AG08395 (cell line): ENCODE measurements at regions not wholly inside any gene's neighbourhood (a gene's known extent, or its start where the extent isn't known, plus 50 kb on each side); places are given as distances from the start of the nearest gene placed in this dataset.

Source experiments
- DNase-seq: peaks from one replicate; pipeline ENCODE4 v3.0.0; 2012; ENCODE audit warnings: mixed read lengths, low spot score

GRCh38 chr7:13447637-13448036, 541.8 kb downstream of the ETV1 start:
- no peak for DNase-seq

- no peak for DNase-seq
Measured at GRCh38 chr7:13448243-13448642, 541.2 kb downstream of the ETV1 start.

- DNase-seq, result no peak
Measured at GRCh38 chr7:13449460-13449859, 540.0 kb downstream of the ETV1 start.

- no peak for DNase-seq
Measured at GRCh38 chr7:13454916-13455592, 534.4 kb downstream of the ETV1 start.

GRCh38 chr7:13457790-13458189, 531.7 kb downstream of the ETV1 start:
- DNase-seq, result no peak

GRCh38 chr7:13466874-13467547, 522.5 kb downstream of the ETV1 start:
- DNase-seq, result no peak

GRCh38 chr7:13476881-13477444, 512.5 kb downstream of the ETV1 start:
- no peak for DNase-seq

- DNase-seq, result no peak
Measured at GRCh38 chr7:13489386-13489785, 500.1 kb downstream of the ETV1 start.

- no peak for DNase-seq
Measured at GRCh38 chr7:13496976-13497375, 492.5 kb downstream of the ETV1 start.

GRCh38 chr7:13508586-13508985, 480.9 kb downstream of the ETV1 start:
- no peak for DNase-seq

GRCh38 chr7:13518738-13519137, 470.7 kb downstream of the ETV1 start:
- DNase-seq, result no peak

GRCh38 chr7:13524076-13524475, 465.4 kb downstream of the ETV1 start:
- DNase-seq, result no peak

- no peak for DNase-seq
Measured at GRCh38 chr7:13532028-13532753, 457.3 kb downstream of the ETV1 start.

GRCh38 chr7:13538669-13539068, 450.8 kb downstream of the ETV1 start:
- no peak for DNase-seq

- DNase-seq, result peak; percentile 15
Measured at GRCh38 chr7:13540429-13540828, 449.0 kb downstream of the ETV1 start.

GRCh38 chr7:13541326-13541725, 448.1 kb downstream of the ETV1 start:
- no peak for DNase-seq

GRCh38 chr7:13542451-13542850, 447.0 kb downstream of the ETV1 start:
- no peak for DNase-seq

- DNase-seq, result no peak
Measured at GRCh38 chr7:13551503-13551902, 438.0 kb downstream of the ETV1 start.

- DNase-seq, result peak; percentile 49
Measured at GRCh38 chr7:13560441-13560840, 429.0 kb downstream of the ETV1 start.

- no peak for DNase-seq
Measured at GRCh38 chr7:13563257-13563656, 426.2 kb downstream of the ETV1 start.

GRCh38 chr7:13563680-13564079, 425.8 kb downstream of the ETV1 start:
- no peak for DNase-seq

- no peak for DNase-seq
Measured at GRCh38 chr7:13577566-13578145, 411.8 kb downstream of the ETV1 start.

GRCh38 chr7:13578294-13578693, 411.2 kb downstream of the ETV1 start:
- DNase-seq, result no peak
